Hematopoietic multipotent progenitor cell (in vitro differentiated cells): ENCODE measurements at regions not wholly inside any gene's neighbourhood (a gene's known extent, or its start where the extent isn't known, plus 50 kb on each side); places are given as distances from the start of the nearest gene placed in this dataset.
A peak's percentile ranks its signal among the peaks of the same experiment; 100 is the strongest.

Source experiments
- DNase-seq, 3 donors: peaks; one replicate each; pipeline ENCODE4 v3.0.0-alpha.2; 2011 to 2015; ENCODE audit warnings: low read depth in 2 of 3, low spot score in 2 of 3

DNA sequence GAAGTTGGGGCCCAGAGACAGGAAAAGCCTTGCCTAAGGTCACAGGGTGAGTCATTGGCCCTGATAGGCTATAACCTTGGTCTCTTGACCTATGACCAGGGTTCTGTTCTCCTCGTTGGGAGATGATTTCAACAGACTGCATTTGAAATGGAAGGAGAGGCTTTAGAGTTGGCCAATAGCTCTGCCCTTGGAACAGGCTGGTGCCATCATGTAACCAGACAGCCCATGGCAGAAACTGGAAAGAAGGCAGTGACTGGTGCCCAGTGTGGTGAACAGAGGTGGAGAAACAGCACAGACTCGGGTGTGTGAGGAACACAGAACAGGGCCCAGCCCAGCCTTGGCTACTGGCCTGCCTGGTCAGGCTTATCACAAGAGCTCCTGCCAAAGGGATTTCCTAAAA lies 109.8 kb upstream of the SLC25A48 start:
- no peak for DNase-seq

DNA sequence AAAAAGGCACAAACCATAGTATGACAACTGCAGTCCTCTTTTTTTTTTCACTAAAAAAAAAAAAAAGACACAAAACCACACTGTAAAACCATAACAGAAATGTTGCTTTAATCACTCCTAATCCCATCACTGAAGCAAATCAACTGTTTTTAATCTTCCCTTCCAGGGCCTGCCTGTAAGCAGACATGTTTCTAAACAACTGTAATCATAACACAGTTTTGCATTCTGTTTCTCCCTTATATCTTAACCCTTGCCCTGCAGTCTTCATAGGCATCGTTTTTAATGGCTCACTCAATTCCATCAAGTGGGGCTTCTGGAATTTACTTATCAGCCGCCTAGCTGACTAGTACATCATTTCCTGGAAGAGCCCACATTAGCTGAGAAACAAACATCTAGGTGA lies 111.0 kb upstream of the SLC25A48 start:
- DNase-seq, result no peak

DNA sequence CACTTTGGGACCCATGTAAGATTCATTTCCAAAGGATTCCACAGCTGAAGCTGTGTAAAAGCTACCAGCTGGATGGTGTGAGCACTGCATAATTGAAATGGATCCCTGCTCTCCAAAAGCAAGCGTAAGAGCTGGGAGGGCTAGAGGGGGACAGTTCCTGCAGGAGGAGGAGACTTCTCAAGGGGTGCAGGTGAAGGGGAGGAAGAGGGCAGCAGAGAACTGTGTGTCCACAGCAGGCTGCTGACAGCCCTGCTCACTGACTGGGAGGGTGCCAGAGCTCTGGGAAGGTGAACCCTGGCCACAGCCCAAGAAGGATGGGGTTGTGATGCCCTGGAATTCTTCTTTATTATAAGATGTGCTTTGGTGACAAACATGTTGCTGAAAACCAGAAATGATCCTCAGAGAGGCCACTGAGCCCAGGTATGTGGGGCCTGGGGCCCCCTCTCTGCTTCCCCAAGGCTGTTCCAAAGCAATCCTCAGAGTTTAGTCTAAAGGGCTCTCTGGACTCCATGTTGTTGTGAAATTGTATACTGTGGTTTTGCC lies 112.8 kb upstream of the SLC25A48 start:
- DNase-seq, result no peak

DNA sequence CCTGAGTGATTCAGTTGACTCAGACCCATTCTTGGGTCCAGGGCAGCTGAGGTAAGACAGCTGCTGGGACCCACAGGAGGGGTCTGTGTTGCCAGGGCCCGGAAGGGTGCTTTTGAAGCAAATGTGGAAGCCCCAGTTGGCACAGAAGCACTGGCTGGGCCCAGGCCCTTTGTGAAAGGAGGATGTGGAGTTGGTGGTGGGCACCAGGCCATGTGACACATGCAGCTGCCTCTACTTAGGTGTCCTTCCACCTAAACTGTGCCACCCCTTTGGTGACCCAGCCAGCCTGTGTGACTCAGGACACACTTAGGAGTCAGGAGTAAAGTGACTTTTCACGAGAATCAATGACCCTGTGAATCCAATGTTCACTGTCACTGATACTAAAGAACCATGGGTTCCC lies 114.3 kb upstream of the SLC25A48 start:
- no peak for DNase-seq

DNA sequence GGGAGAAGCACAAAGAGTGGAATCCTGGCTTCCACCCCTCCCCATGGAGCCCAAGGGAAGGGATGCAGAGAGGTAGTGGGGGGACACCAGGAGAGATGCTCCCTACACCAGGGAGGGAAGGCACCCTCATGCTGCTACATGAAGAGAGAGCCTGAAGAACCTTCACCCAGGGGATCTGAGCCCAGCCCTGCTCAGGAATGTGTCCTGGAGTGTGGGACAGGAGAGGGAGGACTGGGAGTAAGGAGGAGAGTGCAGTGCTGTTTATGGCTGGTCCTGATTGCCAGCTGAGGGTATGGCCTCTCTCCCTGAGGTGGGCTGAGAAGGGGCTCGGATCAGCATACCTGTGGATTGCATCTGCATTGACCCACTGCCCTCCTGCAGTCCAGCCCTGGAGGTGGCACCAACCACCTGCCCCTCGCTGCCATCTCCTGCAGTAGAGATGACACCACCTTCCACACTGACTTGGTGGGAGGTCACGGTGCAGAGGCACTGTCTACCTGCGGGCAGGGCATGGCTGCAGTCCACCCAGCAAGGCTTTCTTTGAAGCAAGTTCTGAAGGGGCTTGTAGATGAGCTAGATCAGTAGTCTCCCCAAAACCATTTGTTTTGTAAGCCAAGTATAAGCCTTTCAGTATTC lies 114.9 kb upstream of the SLC25A48 start:
- no peak for DNase-seq

DNA sequence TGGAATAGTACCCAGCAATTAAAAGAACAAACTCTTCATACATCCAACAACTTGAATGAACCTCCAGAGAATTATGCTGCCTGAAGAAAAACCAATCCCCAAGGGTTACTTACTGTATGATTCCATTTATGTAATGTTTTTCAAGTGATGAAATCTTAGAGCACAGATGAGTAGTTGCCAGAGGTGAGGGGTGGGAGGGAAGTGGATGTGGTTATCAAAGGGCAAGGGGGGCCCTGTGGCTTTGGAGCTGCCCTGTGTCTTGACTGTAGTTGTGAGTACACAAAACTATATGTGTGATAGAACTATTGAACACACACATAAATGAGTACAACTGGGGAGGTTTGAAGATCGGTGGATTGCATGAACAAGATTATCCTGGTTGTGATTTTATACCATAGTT lies 115.8 kb upstream of the SLC25A48 start:
- DNase-seq, result peak in 1 of 3 donors; percentile 39

DNA sequence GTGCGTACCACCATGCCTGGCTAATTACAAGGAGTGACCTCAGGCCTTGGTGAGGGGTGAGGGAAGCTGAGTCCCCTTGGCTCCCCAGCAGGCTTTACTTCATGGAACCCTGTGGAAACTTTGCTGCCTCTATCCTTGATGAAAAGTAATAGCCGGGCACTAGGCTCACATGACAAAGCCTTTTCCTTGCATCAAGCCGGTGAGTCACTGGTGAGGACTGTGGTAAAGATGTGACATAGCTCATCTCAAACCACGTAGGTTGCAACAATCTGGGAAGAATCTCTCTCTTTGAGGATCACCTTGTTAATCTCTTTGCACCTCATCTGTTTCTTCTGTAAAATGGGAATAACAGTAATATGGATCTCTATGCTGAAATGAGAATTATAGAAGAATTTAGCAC lies 116.3 kb upstream of the SLC25A48 start:
- no peak for DNase-seq

DNA sequence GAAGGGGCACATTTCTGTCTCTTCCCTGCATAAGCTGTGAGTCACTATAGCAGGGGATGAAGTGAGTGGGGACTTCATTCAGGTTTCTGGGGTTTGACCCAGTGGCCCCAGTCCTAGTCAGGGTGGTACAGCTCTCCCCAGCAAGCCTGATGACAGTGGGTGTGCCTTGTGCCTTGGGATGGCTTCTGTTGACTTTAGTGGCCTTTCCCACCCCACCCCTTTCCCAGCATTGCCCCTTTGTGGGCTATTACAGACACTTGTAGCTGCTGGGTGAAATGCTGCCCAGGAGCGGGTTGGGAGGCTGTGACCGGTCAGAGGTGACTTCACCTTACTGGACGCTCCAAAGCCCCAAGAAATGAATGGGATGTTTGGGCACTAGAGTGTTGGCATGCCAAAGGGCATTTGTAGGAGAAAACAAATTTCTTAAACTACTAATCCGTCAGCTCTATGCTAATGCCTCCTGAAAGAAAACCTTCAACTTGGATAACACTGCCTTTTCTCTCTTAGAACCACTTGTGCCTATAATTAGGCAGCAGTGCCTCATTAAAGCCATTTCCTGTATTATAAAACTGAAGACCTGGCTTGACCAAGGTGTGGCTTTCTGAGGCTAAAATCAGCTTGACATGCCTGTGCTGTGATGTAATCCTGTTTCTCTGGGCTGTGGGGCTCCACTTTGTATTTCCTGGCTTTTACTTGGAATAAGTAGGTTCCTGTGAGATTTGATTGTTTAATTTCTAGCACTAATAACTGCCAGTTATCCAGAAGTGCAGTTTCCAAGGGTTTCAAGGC lies 119.0 kb upstream of the SLC25A48 start:
- DNase-seq, result no peak

DNA sequence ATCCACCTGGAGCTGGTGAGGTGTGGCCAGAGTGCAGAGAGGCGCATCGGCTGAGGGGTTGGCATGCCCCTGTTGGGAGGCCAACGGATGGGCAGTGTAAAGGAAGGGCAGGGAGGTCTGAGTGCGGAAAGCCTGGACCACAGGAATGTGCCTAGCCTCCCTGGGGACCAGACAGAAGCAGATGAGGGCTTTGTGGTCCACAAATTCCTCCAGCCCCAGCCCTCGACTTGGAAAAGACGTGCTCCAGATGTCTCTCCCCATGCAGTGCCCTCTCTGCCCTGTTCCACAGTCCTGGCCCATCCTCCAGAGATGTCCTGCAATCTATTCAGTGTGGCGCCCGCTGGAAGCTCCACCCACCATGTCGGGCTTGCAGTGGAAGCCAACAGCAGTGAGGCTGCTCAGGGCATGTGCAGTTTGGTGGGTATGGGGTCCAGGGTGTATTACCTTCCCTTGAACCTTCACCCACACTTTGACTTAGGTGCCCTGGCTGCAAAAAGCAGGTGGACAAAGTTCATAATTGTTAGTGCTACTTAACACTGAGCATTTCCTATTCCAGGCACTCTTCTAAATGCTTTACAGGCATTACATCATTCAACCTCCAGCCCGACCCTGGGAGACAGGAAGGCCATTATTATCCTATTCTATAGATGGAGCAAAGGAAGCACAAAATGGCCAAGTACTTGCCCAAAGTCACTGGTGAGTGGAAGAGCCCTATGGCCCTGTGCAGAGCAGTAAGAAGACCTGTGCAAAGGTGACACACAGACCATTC lies 120.2 kb upstream of the SLC25A48 start:
- DNase-seq, result no peak

DNA sequence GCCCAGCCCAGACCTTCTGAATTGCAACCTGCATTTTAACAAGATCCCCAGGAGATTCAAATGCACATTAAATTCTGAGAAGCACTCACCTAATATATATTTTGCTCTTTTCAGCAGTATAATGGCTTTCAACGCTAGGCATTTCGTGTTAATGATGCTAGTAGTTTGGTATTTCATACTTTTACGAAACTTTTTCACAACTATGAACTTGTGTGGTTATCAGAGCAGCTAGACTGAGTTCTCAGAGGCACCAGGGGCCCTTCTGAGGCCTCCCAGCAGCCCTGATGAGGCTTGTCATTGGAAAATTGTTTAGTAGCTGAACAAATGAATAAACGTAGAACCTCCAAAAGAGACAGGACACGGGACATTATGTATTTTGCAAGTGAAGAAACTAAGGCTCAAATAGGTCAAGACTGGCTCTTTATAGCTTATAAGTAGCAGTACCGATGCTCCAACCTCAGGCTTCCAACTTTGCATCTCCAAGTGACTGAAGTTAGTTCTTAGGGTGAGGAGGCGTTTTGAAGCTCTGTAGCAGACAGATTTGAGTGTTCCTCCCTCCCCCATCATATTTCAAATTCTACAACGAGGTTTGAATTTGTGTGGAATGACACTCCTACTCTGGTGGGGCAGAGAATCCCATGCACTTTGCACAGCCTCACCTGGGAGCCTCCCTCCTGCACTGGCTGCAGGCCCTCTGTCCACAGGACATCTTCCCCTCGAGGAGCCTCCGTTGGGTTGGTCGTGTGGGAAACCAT lies 121.1 kb upstream of the SLC25A48 start:
- DNase-seq, result no peak

DNA sequence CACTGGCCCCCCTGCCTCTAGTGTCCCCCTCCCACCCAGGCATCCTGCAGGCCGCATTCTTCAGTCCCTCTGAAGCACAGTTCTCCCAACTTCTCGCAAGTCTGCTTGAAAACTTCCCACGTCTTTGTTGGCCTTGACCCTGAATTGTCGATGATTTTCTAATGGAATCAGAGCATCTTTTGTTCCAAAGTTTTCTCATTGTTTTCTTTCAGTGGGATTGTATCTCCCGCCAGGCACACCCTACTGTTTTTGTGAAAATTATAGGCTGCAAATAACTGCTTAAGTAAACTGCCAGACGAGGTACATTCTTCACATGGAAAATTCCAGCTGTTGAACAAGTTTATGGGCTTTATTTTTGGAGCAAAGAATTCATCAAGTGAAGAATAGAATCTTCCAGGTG lies 122.6 kb upstream of the SLC25A48 start:
- DNase-seq, result no peak

DNA sequence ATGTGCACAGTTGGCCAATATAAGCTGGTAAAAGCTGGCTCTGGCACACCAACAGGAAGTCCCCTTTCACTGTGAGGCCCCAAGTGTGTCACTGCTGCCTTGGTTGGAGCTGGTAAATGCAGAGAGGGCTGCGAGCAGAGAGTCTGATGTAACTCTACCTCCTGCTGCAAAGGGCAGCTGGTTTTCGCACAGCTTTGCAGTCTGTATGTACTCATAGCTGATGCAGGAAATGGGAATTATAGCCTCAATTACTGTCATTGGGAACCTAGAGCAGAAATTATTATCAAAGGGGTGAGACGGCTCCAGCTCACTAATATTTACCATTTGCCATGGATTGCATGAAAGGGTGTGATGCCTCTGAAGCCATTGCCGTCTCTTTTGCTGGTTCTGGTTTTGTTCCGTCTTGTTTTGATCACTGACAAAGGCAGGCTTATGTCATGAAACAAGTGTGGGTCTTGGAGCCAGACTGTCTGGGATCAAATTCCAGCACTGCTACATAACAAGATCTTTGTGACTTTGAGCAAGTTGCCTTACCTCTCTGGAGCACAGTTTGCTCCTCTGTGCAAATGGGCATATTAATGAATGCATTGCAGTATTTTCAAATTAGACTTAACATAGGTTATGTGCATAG lies 124.3 kb upstream of the SLC25A48 start:
- DNase-seq, result no peak

DNA sequence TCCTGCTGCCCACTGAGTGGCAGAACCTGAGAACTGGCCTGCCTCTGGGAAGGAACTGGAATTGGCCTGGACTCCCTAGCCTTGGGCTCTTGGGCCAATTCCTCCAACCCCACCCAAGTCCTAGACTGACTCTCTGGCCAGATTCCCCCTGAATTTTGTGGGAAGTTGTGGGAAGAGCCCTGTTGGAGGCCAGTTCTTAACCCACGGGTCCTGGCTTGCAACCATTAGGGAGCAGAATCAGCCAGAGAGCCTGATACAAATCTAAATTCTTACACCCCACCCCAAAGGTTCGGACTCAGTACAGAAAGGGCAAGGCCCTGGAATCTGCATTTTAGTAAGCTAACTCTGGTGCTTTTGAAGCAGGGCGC lies 125.3 kb upstream of the SLC25A48 start:
- no peak for DNase-seq

DNA sequence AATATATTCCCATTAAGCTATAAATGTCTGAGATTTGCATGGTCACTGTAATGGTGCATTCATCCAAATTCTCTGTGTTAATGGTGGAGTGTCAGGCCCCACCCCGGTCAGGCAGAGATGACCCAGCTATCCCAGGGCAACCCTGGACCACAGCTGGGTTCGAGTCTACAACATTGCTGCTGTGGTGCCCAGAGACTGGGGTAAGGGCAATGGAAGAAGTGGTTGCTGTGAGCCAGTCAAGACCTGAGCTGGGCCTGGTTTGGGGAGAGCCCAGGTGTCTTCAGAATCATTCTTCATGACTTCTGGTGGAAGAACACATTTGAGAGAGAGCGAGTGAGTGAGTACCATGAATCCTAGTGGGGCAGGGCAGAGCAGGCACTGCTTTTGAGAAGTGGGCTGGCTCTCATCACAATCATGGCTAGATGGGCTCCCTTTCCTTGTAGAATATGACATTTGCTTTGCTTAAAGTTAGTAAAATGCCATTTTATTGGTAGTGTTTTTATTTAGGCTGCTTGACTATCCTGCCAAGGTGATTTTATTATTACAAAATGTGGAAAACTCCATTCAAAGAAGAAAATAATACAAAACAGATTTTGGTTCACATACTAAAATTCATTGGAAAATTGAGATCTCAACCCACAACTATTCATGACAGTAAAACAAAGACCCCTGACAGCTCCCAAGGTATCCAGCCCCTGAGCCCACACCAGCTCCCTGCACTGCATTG lies 125.8 kb upstream of the SLC25A48 start:
- DNase-seq, result no peak

DNA sequence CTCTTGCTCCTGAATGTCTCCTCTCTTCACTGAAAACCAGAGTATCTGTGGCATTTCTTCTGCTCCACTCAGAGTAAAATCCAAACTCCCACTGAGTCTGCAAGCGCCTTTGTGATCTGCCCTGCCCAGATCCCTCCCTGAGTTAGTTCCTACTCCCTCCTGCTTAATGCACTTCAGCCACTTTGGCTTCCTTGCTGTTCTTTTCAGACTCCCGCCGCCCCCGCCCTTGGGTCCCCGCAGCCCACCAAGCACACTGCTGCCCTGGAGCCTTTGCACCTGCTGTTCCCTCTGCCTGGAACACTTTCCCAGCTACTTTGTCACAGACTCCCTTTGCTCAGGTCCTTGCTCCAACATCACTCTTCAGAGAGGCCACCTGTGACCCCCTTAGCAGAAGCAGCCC lies 127.2 kb upstream of the SLC25A48 start:
- no peak for DNase-seq

DNA sequence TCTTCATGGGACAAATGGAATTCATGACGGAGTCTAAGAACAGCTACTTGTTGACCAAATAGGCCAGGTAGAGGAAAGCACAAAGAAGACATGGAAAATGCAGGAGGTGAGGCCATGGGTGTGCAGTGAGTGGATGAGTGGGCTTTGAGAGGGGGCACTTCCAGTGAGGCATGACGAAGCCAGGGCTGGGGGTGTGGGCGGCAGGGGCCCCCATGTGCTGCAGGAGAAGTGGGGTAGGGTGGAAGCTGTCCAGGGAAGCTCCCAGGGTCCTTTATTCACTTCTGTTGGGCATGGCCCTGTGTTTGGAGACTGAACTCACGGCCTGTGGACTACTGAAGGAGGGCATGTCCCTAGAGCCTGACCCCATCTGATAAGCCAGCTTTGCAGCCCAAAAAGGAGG lies 127.6 kb upstream of the SLC25A48 start:
- DNase-seq, result no peak

DNA sequence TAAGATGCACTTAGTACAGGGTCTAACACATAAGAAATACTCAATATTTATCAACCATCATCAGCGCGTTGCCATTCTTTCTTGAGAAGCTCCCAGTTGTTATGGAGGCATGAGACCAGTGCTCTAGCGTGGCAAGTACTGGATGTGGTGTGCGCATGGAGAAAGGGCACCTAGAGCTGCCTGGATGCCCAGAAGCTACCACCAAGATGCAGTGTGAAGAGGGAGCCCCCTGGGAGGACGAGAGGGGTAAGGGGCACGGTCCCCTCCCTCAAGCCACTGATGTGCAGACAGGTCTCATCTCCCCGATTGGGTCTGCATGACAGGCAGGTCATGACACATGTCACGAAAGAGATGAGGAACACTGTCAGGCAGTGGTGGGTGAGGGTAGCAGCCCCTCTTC lies 127.7 kb upstream of the CXCL14 start:
- no peak for DNase-seq

DNA sequence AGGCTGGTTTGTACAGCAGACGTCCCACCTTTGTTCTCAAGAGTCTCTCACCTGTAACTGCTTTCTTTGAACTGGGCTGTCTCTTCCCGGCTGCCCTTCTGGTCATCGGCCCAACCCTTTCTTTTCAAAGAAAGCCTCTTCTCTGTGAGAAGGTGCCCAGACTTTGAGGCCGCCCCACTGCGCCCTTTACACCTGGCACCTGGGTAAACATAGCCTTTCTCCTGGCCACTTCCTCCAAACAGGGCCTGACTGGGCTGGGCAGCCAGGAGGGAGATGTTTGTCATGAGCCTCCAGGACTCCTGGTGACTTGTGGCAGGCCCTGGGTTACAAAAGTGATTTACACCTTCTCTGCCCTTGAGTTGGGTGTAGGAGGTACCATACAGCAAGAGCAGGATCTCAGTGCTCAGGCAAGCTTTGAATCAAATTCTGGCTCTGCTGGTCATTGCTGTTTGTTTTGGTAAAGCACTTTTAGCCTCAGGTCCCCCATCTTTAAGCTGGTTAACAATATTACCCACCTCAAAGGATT lies 127.2 kb upstream of the CXCL14 start:
- no peak for DNase-seq

DNA sequence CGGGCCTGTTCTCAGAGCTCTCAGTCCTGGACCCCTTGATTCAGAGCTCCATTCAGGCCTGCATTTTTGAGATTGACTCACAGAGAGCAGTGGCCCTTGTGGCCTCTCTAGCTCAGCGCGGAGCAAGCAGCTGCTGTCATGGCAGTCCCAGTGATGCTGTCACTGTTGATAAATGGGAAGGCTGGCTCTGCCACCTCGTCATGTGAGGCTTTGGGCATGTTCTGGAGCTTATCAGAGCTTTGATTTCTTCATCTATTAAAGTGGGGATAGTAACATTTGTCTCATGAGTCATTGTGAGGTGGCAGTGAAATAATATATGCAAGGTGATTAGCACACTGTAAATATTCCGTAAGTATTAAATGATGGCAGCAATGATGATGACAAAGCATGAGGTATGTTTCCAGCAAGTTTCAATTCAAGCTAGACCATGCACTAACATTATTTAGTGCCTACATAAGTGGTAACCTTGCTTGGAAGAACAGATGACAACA lies 126.4 kb upstream of the CXCL14 start:
- no peak for DNase-seq
